ENCODE measurements at regions not wholly inside any gene's neighbourhood (a gene's known extent, or its start where the extent isn't known, plus 50 kb on each side); places are given as distances from the start of the nearest gene placed in this dataset.

DNA sequence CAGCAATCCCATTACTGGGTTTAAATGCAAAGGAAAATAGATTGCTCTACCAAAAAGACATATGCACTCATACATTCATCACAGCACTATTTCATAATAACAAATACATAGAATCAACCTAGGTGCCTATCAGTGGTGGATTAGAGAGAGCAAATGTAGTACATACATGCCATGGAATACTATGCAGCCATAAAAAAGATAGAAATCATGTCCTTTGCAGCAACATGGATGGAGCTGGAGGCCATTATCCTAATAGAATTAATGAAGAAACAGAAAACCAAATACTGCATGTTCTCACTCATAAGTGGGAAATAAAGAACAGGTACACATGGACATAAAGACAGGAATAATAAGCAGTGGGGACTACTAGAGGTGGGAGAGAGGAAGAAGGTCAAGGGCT lies 70.7 kb upstream of the MLIP start:
- no peaks in the 10 kb centered on the region for H3K9me3 ChIP-seq

DNA sequence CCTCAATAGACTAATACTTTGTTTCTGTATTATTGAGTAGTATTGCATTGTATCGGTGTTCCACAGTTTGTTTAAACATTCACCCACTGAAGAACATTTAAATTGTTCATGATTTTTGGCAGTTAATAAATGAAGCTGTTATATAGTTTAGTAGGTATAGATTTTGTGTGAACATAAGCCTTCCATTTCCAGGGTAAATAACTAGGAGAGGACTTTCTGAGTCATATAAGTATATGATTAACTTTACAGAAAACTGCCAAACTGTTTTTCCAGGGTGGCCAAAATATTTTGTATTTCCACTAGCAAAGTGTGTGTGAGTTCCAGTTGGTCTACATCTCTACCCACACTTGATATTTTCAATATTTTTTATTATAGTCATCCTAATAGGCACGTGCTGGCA lies 70.0 kb upstream of the MLIP start:
- no peak for DNase-seq (ENCODE audit: low spot score in 2 of 2)
- WGBS, 2 donors, result 92 to 93% methylated on average over 2 of the region's 2 CpGs
- Histone ChIP-seq H3K27ac (no peak overlapping the region), H3K9me3 (no peaks in the 10 kb centered on the region), H3K4me1 (no peaks in the 10 kb centered on the region), H3K4me3 (no peak overlapping the region), H3K27me3 (no peaks in the 10 kb centered on the region), H3K36me3 (no peaks in the 10 kb centered on the region)
- TF ChIP-seq, protein P1, sequence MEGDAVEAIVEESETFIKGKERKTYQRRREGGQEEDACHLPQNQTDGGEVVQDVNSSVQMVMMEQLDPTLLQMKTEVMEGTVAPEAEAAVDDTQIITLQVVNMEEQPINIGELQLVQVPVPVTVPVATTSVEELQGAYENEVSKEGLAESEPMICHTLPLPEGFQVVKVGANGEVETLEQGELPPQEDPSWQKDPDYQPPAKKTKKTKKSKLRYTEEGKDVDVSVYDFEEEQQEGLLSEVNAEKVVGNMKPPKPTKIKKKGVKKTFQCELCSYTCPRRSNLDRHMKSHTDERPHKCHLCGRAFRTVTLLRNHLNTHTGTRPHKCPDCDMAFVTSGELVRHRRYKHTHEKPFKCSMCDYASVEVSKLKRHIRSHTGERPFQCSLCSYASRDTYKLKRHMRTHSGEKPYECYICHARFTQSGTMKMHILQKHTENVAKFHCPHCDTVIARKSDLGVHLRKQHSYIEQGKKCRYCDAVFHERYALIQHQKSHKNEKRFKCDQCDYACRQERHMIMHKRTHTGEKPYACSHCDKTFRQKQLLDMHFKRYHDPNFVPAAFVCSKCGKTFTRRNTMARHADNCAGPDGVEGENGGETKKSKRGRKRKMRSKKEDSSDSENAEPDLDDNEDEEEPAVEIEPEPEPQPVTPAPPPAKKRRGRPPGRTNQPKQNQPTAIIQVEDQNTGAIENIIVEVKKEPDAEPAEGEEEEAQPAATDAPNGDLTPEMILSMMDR (IDR thresholded peaks at IDR 0.05), result no peak
- TF ChIP-seq POLR2A (IDR thresholded peaks at IDR 0.05), result no peak
- TF ChIP-seq EP300 (IDR thresholded peaks at IDR 0.05), result no peak

More for the DNA sequence above, 70.7 kb upstream of the MLIP start:
- Histone ChIP-seq H3K4me1 (no peaks in the 10 kb centered on the region), H3K27ac (no peak overlapping the region), H3K36me3 (no peaks in the 10 kb centered on the region), H3K4me3 (no peak overlapping the region), H3K27me3 (no peaks in the 10 kb centered on the region)
- no peak for TF ChIP-seq EP300 (IDR thresholded peaks at IDR 0.05)
- no peak for DNase-seq (ENCODE audit: low spot score in 2 of 2)

DNA sequence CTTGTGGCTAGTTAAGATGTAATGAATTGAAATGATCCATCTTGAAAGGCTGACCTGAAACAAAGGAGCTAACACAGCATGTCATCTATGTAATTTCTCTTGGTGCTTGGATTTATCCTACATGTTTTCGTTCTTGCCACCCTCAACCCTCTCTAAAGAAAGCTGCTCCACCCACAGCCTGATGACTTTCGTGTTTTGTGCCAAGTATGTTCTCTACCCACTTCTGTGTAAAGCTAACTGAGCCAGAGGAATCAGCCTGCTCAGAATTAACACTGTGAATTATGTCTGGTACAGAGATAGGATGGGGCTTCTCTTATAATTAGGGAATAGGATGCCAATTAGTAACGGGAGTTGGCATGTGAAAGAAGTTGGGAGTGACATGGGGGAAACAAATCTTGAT lies 67.9 kb upstream of the MLIP start:
- Histone ChIP-seq H3K27me3 (no peaks in the 10 kb centered on the region), H3K4me1 (no peaks in the 10 kb centered on the region), H3K36me3 (no peaks in the 10 kb centered on the region), H3K27ac (no peak overlapping the region), H3K4me3 (no peak overlapping the region), H3K9me3 (no peaks in the 10 kb centered on the region)
- TF ChIP-seq, protein P1 (IDR thresholded peaks at IDR 0.05), result no peak
- TF ChIP-seq POLR2A (IDR thresholded peaks at IDR 0.05) (no peak), EP300 (IDR thresholded peaks at IDR 0.05) (no peak)
- 55 to 56% methylated on average over 3 of the region's 3 CpGs for WGBS, 2 donors
- DNase-seq (ENCODE audit: low spot score in 2 of 2), result no peak

DNA sequence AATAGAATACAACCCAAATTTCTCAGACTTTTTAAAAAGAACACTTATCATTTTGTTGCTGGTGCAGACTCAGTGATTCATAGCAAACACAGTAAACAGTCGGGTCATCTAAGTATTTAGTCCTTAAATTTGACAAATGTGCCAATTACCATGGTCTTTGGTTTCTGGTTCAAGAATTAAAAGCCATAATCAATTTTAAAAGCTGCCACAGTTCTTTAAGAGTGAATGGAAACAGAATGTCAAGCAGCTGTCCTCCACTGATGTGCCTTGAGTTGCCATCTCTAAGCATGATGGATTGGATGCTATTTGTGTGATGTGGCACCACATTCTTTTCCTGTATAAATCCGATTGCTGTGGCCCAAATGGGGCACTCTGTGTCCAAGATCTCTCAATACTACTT lies 67.2 kb upstream of the MLIP start:
- H3K4me1 ChIP-seq, result no peaks in the 10 kb centered on the region
- DNase-seq (ENCODE audit: low spot score in 2 of 2), result no peak
- H3K9me3 ChIP-seq, result no peaks in the 10 kb centered on the region
- H3K36me3 ChIP-seq, result no peaks in the 10 kb centered on the region
- WGBS, 2 donors, result 84 to 86% methylated on average over 2 of the region's 2 CpGs
- TF ChIP-seq EP300 (IDR thresholded peaks at IDR 0.05) (no peak), POLR2A (IDR thresholded peaks at IDR 0.05) (no peak)
- TF ChIP-seq, protein P1 (IDR thresholded peaks at IDR 0.05), result no peak
- no peak overlapping the region for H3K4me3 ChIP-seq
- H3K27me3 ChIP-seq, result no peaks in the 10 kb centered on the region
- no peak overlapping the region for H3K27ac ChIP-seq

DNA sequence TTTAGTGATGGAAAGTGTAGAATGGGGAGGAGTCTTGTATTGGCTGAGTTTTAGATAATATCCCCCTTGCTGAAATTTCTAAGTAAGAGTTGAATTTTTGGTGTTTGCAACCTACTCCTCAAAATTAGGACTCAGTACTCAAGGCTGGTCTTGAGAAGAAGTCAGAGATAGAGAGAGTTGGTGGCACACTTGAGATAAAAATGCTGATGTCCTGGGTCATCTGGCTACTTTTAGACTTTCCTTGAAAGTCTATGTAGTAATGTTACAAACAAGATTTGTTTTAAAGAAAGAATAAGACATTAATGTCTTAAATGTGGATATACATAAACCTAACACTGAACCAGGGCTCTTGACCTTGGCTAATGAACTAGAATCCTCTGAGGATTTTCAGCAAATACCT lies 62.5 kb upstream of the MLIP start:
- TF ChIP-seq, protein P1 (IDR thresholded peaks at IDR 0.05), result no peak
- no peak for TF ChIP-seq EP300 (IDR thresholded peaks at IDR 0.05)
- TF ChIP-seq POLR2A (IDR thresholded peaks at IDR 0.05), result no peak
- Histone ChIP-seq H3K27ac (no peak overlapping the region), H3K4me1 (peaks cover 0 to 8% (median 0%) of the 10 kb centered on the region in 4 donors), H3K4me3 (no peak overlapping the region), H3K9me3 (no peaks in the 10 kb centered on the region), H3K27me3 (no peaks in the 10 kb centered on the region), H3K36me3 (no peaks in the 10 kb centered on the region)
- DNase-seq (ENCODE audit: low spot score in 2 of 2), result no peak

DNA sequence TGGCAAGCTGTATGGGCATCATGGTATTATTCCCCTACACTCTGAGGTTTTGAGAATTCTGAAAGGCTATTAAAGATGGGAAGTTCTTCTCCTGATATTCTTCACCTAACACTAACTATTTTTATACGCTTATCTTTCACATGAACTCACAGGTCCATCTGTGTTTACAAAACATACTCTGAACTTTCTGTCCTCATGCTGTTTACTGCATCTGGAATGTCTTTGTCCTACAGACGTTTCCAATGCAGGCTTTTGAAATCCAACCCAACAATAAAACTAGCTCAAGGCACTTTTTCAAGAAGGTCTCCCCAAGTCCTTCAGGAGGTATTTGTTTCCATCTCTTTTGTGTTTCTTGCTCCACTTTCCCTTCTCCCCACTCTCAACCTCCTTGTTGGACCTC lies 60.5 kb upstream of the MLIP start:
- no peaks in the 10 kb centered on the region for H3K36me3 ChIP-seq
- TF ChIP-seq EP300 (IDR thresholded peaks at IDR 0.05), result no peak
- no peak for TF ChIP-seq POLR2A (IDR thresholded peaks at IDR 0.05)
- TF ChIP-seq, protein P1 (IDR thresholded peaks at IDR 0.05), result no peak
- 47 to 54% methylated on average over 2 of the region's 2 CpGs for WGBS, 2 donors

More for the DNA sequence above, 60.5 kb upstream of the MLIP start:
- no peaks in the 10 kb centered on the region for H3K27me3 ChIP-seq
- no peak overlapping the region for H3K27ac ChIP-seq
- H3K4me1 ChIP-seq, result peaks cover 0 to 11% (median 0%) of the 10 kb centered on the region in 4 donors
- DNase-seq (ENCODE audit: low spot score in 2 of 2), result no peak
- no peaks in the 10 kb centered on the region for H3K9me3 ChIP-seq
- no peak overlapping the region for H3K4me3 ChIP-seq

Measured in tibial nerve (tissue), 4 donors.